IMR-90 (cell line): ENCODE measurements at regions not wholly inside any gene's neighbourhood (a gene's known extent, or its start where the extent isn't known, plus 50 kb on each side); places are given as distances from the start of the nearest gene placed in this dataset.

Experiments used
- ATAC-seq: fragments of 200-7000 bp; cut with Tn5 transposase; 2 replicates; pipeline ENCODE4 v1.9.1; 2020; ENCODE audit warnings: low read depth, mild to moderate bottlenecking, moderate library complexity
- BruUV-seq: library from RNA; stranded (reverse); fragments of 400-500 nt; replicated peaks from 2 replicates; lab custom pipeline; 2021; lab: Mats Ljungman, UMichigan
- CTCF ChIA-PET: fragments of 300-600 bp; formaldehyde crosslinking; extraction: SDS; loops from one replicate; lab custom pipeline; 2021; ENCODE audit warnings: antibody characterized with exemption; lab: Yijun Ruan, JAX
- POLR2A ChIA-PET: fragments of 300-600 bp; sonication (Branson Sonifier 250); formaldehyde crosslinking; loops from one replicate; lab custom pipeline; 2022; ENCODE audit warnings: antibody characterized with exemption; ENCODE audit not compliant: unreplicated experiment; lab: Charles Lee
- DNase-seq: peaks from one replicate; pipeline ENCODE4 v3.0.0; 2013
- H2AFZ ChIP-seq: replicated peaks from 2 replicates; pipeline ENCODE3; 2013; ENCODE audit warnings: low read length, mild to moderate bottlenecking; ENCODE audit not compliant: poor library complexity
- H2AK5ac ChIP-seq: 2 replicates; pipeline ENCODE4 v1.6.1; 2013; ENCODE audit warnings: low read depth, low read length, inconsistent platforms
- H2AK9ac ChIP-seq: replicated peaks from 2 replicates; pipeline ENCODE3; 2013; ENCODE audit warnings: mild to moderate bottlenecking, low read depth, low read length, moderate library complexity; ENCODE audit not compliant: poor library complexity
- H2BK120ac ChIP-seq: 2 replicates; pipeline ENCODE4 v1.6.1; 2013; ENCODE audit warnings: low read depth, low read length, inconsistent platforms
- H2BK15ac ChIP-seq: 3 replicates; pipeline ENCODE4 v1.6.1; 2013; ENCODE audit warnings: low read depth, low read length, inconsistent platforms
- H2BK20ac ChIP-seq: 2 replicates; pipeline ENCODE4 v1.6.1; 2013; ENCODE audit warnings: low read depth, mild to moderate bottlenecking, inconsistent platforms, low read length, moderate library complexity
- H2BK5ac ChIP-seq: 2 replicates; pipeline ENCODE4 v1.6.1; 2013; ENCODE audit warnings: mild to moderate bottlenecking, low read depth, low read length, inconsistent platforms; ENCODE audit not compliant: poor library complexity, severe bottlenecking
- H3K14ac ChIP-seq: replicated peaks from 2 replicates; pipeline ENCODE4 v1.6.1; 2013; ENCODE audit warnings: low read depth, low read length, inconsistent platforms
- H3K18ac ChIP-seq: 2 replicates; pipeline ENCODE4 v1.6.1; 2013; ENCODE audit warnings: low read depth, low read length, control low read depth
- H3K23ac ChIP-seq: 2 replicates; pipeline ENCODE4 v1.6.1; 2013; ENCODE audit warnings: low read depth, low read length, inconsistent platforms
- H3K27ac ChIP-seq: 2 replicates; pipeline ENCODE4 v1.5.1; 2013; ENCODE audit warnings: mild to moderate bottlenecking, control low read depth, low read length; ENCODE audit not compliant: insufficient read depth
- H3K27me3 ChIP-seq: 2 replicates; pipeline ENCODE4 v1.6.1; 2013; ENCODE audit warnings: low read length; ENCODE audit not compliant: control insufficient read depth, insufficient read depth
- H3K36me3 ChIP-seq: 2 replicates; pipeline ENCODE4 v1.6.1; 2013; ENCODE audit warnings: low read length, mixed read lengths; ENCODE audit not compliant: control insufficient read depth, insufficient read depth
- H3K4ac ChIP-seq: 2 replicates; pipeline ENCODE4 v1.6.1; 2013; ENCODE audit warnings: low read depth, low read length, inconsistent platforms
- H3K4me1 ChIP-seq: 2 replicates; pipeline ENCODE4 v1.6.1; 2013; ENCODE audit warnings: low read length, mixed read lengths; ENCODE audit not compliant: control insufficient read depth, insufficient read depth
- H3K4me2 ChIP-seq: 2 replicates; pipeline ENCODE4 v1.6.1; 2013; ENCODE audit warnings: low read depth, mild to moderate bottlenecking, control low read depth, low read length, moderate library complexity
- H3K4me3 ChIP-seq: 2 replicates; pipeline ENCODE4 v1.5.1; 2013; ENCODE audit warnings: low read depth, mild to moderate bottlenecking, control low read depth, low read length, moderate library complexity; ENCODE audit not compliant: insufficient read depth
- H3K56ac ChIP-seq: 2 replicates; pipeline ENCODE4 v1.6.1; 2013; ENCODE audit warnings: low read length, inconsistent platforms; ENCODE audit not compliant: insufficient read depth; ENCODE audit errors: extremely low read depth
- H3K79me1 ChIP-seq, 2 experiments: 2 replicates each; pipeline ENCODE4 v1.6.1; 2013; ENCODE audit warnings: low read length in 2 of 2, inconsistent platforms in 1 of 2, low read depth in 1 of 2
- H3K9ac ChIP-seq: 2 replicates; pipeline ENCODE4 v1.6.1; 2013; ENCODE audit warnings: low read depth, low read length, control low read depth
- H3K9me1 ChIP-seq: 2 replicates; pipeline ENCODE4 v1.6.1; 2013; ENCODE audit warnings: low read length, inconsistent platforms; ENCODE audit not compliant: insufficient read depth
- H3K9me3 ChIP-seq: 2 replicates; pipeline ENCODE4 v1.6.1; 2013; ENCODE audit warnings: low read length; ENCODE audit not compliant: control insufficient read depth, insufficient read depth
- H4K20me1 ChIP-seq: 2 replicates; pipeline ENCODE4 v1.6.1; 2013; ENCODE audit warnings: low read length, inconsistent platforms; ENCODE audit not compliant: insufficient read depth
- H4K5ac ChIP-seq: 2 replicates; pipeline ENCODE4 v1.6.1; 2013; ENCODE audit warnings: mild to moderate bottlenecking, low read depth, low read length, control low read depth
- H4K8ac ChIP-seq, 2 experiments: 2 replicates each; pipeline ENCODE4 v1.6.1; 2013; ENCODE audit warnings: low read depth in 2 of 2, low read length in 2 of 2, control low read depth in 1 of 2, inconsistent platforms in 1 of 2
- H4K91ac ChIP-seq: 2 replicates; pipeline ENCODE4 v1.6.1; 2013; ENCODE audit warnings: low read depth, low read length, inconsistent platforms; ENCODE audit not compliant: insufficient read depth
- BHLHE40 ChIP-seq: fragments of 150-350 bp; IDR thresholded peaks from 2 replicates; pipeline ENCODE4 v1.6.1; 2016; ENCODE audit warnings: mild to moderate bottlenecking, low read depth, low read length
- CHD1 ChIP-seq: IDR thresholded peaks from 2 replicates; pipeline ENCODE4 v1.6.1; 2012; ENCODE audit warnings: low read depth, low read length, improper control_type of control experiment
- MAZ ChIP-seq: IDR thresholded peaks from 2 replicates; pipeline ENCODE4 v1.6.1; 2012; ENCODE audit warnings: low read depth, mild to moderate bottlenecking, low read length, improper control_type of control experiment, moderate library complexity, borderline replicate concordance
- MXI1 ChIP-seq: IDR thresholded peaks from 2 replicates; pipeline ENCODE4 v1.6.1; 2012; ENCODE audit warnings: low read depth, mild to moderate bottlenecking, low read length, moderate library complexity, borderline replicate concordance
- NFE2L2 ChIP-seq: fragments of 150-350 bp; IDR thresholded peaks from 2 replicates; pipeline ENCODE4 v1.6.1; 2016; ENCODE audit warnings: low read depth, mild to moderate bottlenecking, low read length
- RAD21 ChIP-seq: IDR thresholded peaks from 2 replicates; pipeline ENCODE4 v1.6.1; 2012; ENCODE audit warnings: low read length, improper control_type of control experiment
- RFX5 ChIP-seq: IDR thresholded peaks from 2 replicates; pipeline ENCODE4 v1.8.0; 2012; ENCODE audit warnings: low read depth, mild to moderate bottlenecking, low read length, moderate library complexity
- USF2 ChIP-seq: fragments of 150-350 bp; IDR thresholded peaks from 2 replicates; pipeline ENCODE4 v1.6.1; 2017; ENCODE audit warnings: mild to moderate bottlenecking, antibody characterized with exemption, low read length, low read depth
- WGBS, 2 experiments: methylation state at CpG; one replicate each; pipeline versions ENCODE4 v1.1.5 to v1.1.7; 2013; ENCODE audit warnings: missing lambda C conversion rate in 2 of 2; ENCODE audit not compliant: insufficient read length in 1 of 2; ENCODE audit errors: extremely low coverage in 2 of 2; 5-methylcytosine and 5-hydroxymethylcytosine counted together
- dilution Hi-C: fragments of 300-500 bp; cut with HindIII; formaldehyde crosslinking; loops from one replicate; pipeline ENCODE4 v1.14.3; 2018; ENCODE audit warnings: low sequenced_read_pairs; ENCODE audit not compliant: unreplicated experiment
- in situ Hi-C: fragments of 300-500 bp; cut with MboI; formaldehyde crosslinking; loops from 3 replicates; pipeline ENCODE4 v1.14.3; 2019; ENCODE audit warnings: low sequenced_read_pairs, inconsistent platforms, mixed read lengths
- intact Hi-C: fragments of 100-400 bp; cut with micrococcal nuclease; formaldehyde crosslinking; loops from 2 replicates; pipeline ENCODE4 v1.10.0; 2022

DNA sequence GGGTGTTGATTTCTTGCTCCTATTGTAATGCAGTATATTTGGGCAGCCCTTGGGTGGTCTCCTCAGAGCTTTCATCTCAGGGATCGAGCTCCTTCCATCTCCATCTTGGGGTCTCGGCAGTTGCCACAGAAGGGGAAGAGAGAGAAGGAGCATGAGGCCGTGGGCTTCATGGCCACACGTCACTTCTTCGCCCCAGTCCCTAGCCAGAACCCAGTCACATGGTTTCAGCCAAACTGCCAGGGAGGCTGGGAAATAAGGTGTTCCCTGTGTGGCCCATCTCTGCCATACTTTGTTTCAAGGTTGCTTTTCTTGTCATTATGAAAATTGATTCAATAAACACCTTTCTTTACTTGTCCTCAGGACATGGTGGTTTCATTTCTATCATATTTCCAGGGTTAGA is 68.4 kb upstream of the NKD1 start:
- CTCF ChIA-PET, result interaction anchor here (0.7 kb wide), 1 partner anchor 37 kb away, joined by 3 read pairs; no protein-coding TSS in a partner anchor
- Histone ChIP-seq H4K8ac (no peak overlapping the region), H2BK15ac (no peak overlapping the region), H3K23ac (no peak overlapping the region), H3K14ac (no peak overlapping the region), H3K9me3 (no peaks in the 10 kb centered on the region), H2BK5ac (no peak overlapping the region), H3K4me1 (no peaks in the 10 kb centered on the region), H3K4me2 (no peak overlapping the region), H4K20me1 (no peaks in the 10 kb centered on the region), H2AK5ac (no peak overlapping the region), H3K56ac (no peak overlapping the region), H2AFZ (no peak overlapping the region), H4K91ac (no peak overlapping the region), H2AK9ac (no peak overlapping the region), H3K36me3 (no peaks in the 10 kb centered on the region), H3K27ac (no peak overlapping the region), H2BK20ac (no peak overlapping the region), H4K5ac (no peak overlapping the region), H3K4me3 (no peak overlapping the region), H3K79me1 (no peaks in the 10 kb centered on the region), H3K18ac (no peak overlapping the region), H3K9me1 (no peaks in the 10 kb centered on the region), H3K4ac (no peak overlapping the region), H3K9ac (no peak overlapping the region), H2BK120ac (no peak overlapping the region), H3K27me3 (peaks cover 2% of the 10 kb centered on the region; the same call in 1 of the 2 replicates)
- ATAC-seq (no peak), DNase-seq (no peak)
- POLR2A ChIA-PET, result no interaction called here
- intact Hi-C loops, result no loop called here
- in situ Hi-C loops, result no loop called here
- BruUV-seq, result no TSS peak
- WGBS, 2 experiments, result no CpG with 5 or more reads among the region's 5 CpGs
- TF ChIP-seq RFX5 (no peak), NFE2L2 (no peak), RAD21 (no peak), MXI1 (no peak), CHD1 (no peak), MAZ (no peak), USF2 (no peak), BHLHE40 (no peak)
- dilution Hi-C loops, result no loop called here
